CD14-positive monocyte (primary cell): ENCODE measurements at regions not wholly inside any gene's neighbourhood (a gene's known extent, or its start where the extent isn't known, plus 50 kb on each side); places are given as distances from the start of the nearest gene placed in this dataset.

Source experiments
- DNase-seq, 3 donors: peaks; one replicate each; pipeline ENCODE4 v3.0.0-alpha.2; 2011 to 2022
- H2AFZ ChIP-seq: 2 replicates; pipeline ENCODE4 v1.6.0; 2012; ENCODE audit warnings: mild to moderate bottlenecking, low read depth, low read length, inconsistent platforms; ENCODE audit not compliant: insufficient read depth, poor library complexity, severe bottlenecking
- H3K27ac ChIP-seq, 2 donors: 1 replicate in 1 of 2; 2 replicates in 1 of 2; pipeline ENCODE4 v1.5.1; 2012 to 2013; ENCODE audit warnings: low read length in 2 of 2, control low read depth in 1 of 2, inconsistent platforms in 1 of 2, low read depth in 1 of 2, mild to moderate bottlenecking in 1 of 2
- H3K27me3 ChIP-seq, 2 donors: one replicate each; pipeline versions ENCODE4 v1.6.0 to v1.6.1; 2011 to 2013; ENCODE audit warnings: low read length in 2 of 2; ENCODE audit not compliant: control insufficient read depth in 2 of 2, insufficient read depth in 2 of 2
- H3K36me3 ChIP-seq, 2 donors: replicated peaks in 1 of 2; 1 replicate in 1 of 2; 2 replicates in 1 of 2; pipeline versions ENCODE4 v1.5.1 to v1.6.1; 2012 to 2013; ENCODE audit warnings: low read length in 2 of 2, control low read depth in 1 of 2, inconsistent platforms in 1 of 2, mild to moderate bottlenecking in 1 of 2; ENCODE audit not compliant: insufficient read depth in 2 of 2, control insufficient read depth in 1 of 2
- H3K4me1 ChIP-seq, 2 donors: 1 replicate in 1 of 2; 2 replicates in 1 of 2; pipeline versions ENCODE4 v1.5.1 to v1.6.1; 2012 to 2013; ENCODE audit warnings: low read length in 2 of 2, control low read depth in 1 of 2, inconsistent platforms in 1 of 2, mild to moderate bottlenecking in 1 of 2, moderate library complexity in 1 of 2; ENCODE audit not compliant: insufficient read depth in 2 of 2, control insufficient read depth in 1 of 2
- H3K4me2 ChIP-seq: replicated peaks from 2 replicates; pipeline ENCODE3; 2012; ENCODE audit warnings: low read length, moderate library complexity, mild to moderate bottlenecking; ENCODE audit not compliant: poor library complexity, severe bottlenecking; ENCODE audit errors: extremely low read depth
- H3K4me3 ChIP-seq, 3 experiments: fragments of 200-600 bp in 1 of 3; sonication (generic) in 1 of 3; replicated peaks in 1 of 3; 1 replicate in 2 of 3; 2 replicates in 1 of 3; pipeline ENCODE4 v1.5.1; 2011 to 2013; ENCODE audit warnings: low read length in 3 of 3, mild to moderate bottlenecking in 3 of 3, control low read depth in 2 of 3, low read depth in 2 of 3, inconsistent platforms in 1 of 3, moderate library complexity in 1 of 3
- H3K79me2 ChIP-seq: 2 replicates; pipeline ENCODE4 v1.6.0; 2012; ENCODE audit warnings: mild to moderate bottlenecking, control low read depth, inconsistent platforms, low read length, moderate library complexity; ENCODE audit not compliant: insufficient read depth
- H3K9ac ChIP-seq: 2 replicates; pipeline ENCODE4 v1.6.0; 2017; ENCODE audit warnings: low read length, mild to moderate bottlenecking; ENCODE audit not compliant: insufficient read depth, poor library complexity, severe bottlenecking
- H3K9me3 ChIP-seq, 2 donors: replicated peaks in 1 of 2; 1 replicate in 1 of 2; 2 replicates in 1 of 2; pipeline versions ENCODE4 v1.5.1 to v1.6.1; 2012 to 2013; ENCODE audit warnings: low read length in 2 of 2, control low read depth in 1 of 2; ENCODE audit not compliant: control insufficient read depth in 1 of 2, insufficient read depth in 1 of 2
- H4K20me1 ChIP-seq: 2 replicates; pipeline ENCODE4 v1.6.0; 2012; ENCODE audit warnings: mild to moderate bottlenecking, low read length, control low read depth, moderate library complexity; ENCODE audit not compliant: insufficient read depth
- H3K27ac Mint-ChIP-seq, 7 donors: one replicate each; pipeline ENCODE4 v1.8.0; 2020; ENCODE audit warnings: mild to moderate bottlenecking in 7 of 7, mixed read lengths in 7 of 7, moderate library complexity in 6 of 7, inconsistent platforms in 2 of 7
- H3K27me3 Mint-ChIP-seq, 3 donors: one replicate each; pipeline ENCODE4 v1.8.0; 2021 to 2022; ENCODE audit warnings: low read depth in 3 of 3, mild to moderate bottlenecking in 3 of 3, mixed read lengths in 3 of 3, moderate library complexity in 3 of 3, inconsistent platforms in 1 of 3
- H3K36me3 Mint-ChIP-seq, 2 donors: one replicate each; pipeline ENCODE4 v1.8.0; 2020; ENCODE audit warnings: mixed read lengths in 2 of 2, inconsistent platforms in 1 of 2, mild to moderate bottlenecking in 1 of 2
- H3K4me1 Mint-ChIP-seq: one replicate; pipeline ENCODE4 v1.8.0; 2020; ENCODE audit warnings: mild to moderate bottlenecking, mixed read lengths
- H3K4me3 Mint-ChIP-seq, 2 donors: one replicate each; pipeline ENCODE4 v1.8.0; 2020; ENCODE audit warnings: mild to moderate bottlenecking in 2 of 2, mixed read lengths in 2 of 2, moderate library complexity in 1 of 2
- H3K9me3 Mint-ChIP-seq, 7 donors: one replicate each; pipeline ENCODE4 v1.8.0; 2020 to 2022; ENCODE audit warnings: mixed read lengths in 7 of 7, mild to moderate bottlenecking in 6 of 7, moderate library complexity in 6 of 7, inconsistent platforms in 2 of 7
- CTCF ChIP-seq: fragments of 200-600 bp; IDR thresholded peaks from one replicate; pipeline ENCODE4 v1.8.0; 2022; ENCODE audit warnings: antibody characterized with exemption, mild to moderate bottlenecking
- WGBS: methylation state at CpG from one replicate; pipeline ENCODE4 v1.1.5; 2013; ENCODE audit warnings: missing lambda C conversion rate; ENCODE audit not compliant: insufficient coverage; 5-methylcytosine and 5-hydroxymethylcytosine counted together
- intact Hi-C, 2 donors: fragments of 100-400 bp; cut with micrococcal nuclease; formaldehyde crosslinking; loops; one replicate each; pipeline versions ENCODE4 v1.15.0 to v1.15.1; 2023

- Histone ChIP-seq H3K9me3 (no peaks in the 10 kb centered on the region), H3K79me2 (no peaks in the 10 kb centered on the region), H3K27ac (no peak overlapping the region), H3K4me1 (peaks cover 26 to 40% of the 10 kb centered on the region in 2 donors), H3K36me3 (no peaks in the 10 kb centered on the region), H4K20me1 (no peaks in the 10 kb centered on the region), H3K4me3 (no peak overlapping the region), H2AFZ (no peak overlapping the region), H3K27me3 (no peaks in the 10 kb centered on the region), H3K4me2 (no peak overlapping the region), H3K9ac (no peak overlapping the region)
- Mint-ChIP-seq H3K27ac (peak overlapping the region in 1 of 7 donors; percentile 4), H3K4me1 (peaks cover 42% of the 10 kb centered on the region), H3K4me3 (no peak overlapping the region), H3K36me3 (peaks cover 0 to 2% of the 10 kb centered on the region in 2 donors), H3K9me3 (peaks cover 0 to 2% (median 0%) of the 10 kb centered on the region in 7 donors), H3K27me3 (peaks cover 0 to 7% (median 5%) of the 10 kb centered on the region in 3 donors)
- no peak for TF ChIP-seq CTCF
- no peak for DNase-seq
- intact Hi-C loops, result no loop called here
- no CpG with 5 or more reads among the region's 3 CpGs for WGBS
These were observed 143.9 kb upstream of the JUN start for GRCh38 chr1:58927722-58928085.

- peaks cover 0 to 7% (median 3%) of the 10 kb centered on the region in 3 donors for H3K27me3 Mint-ChIP-seq
- TF ChIP-seq CTCF, result no peak
These were observed 144.7 kb upstream of the JUN start for GRCh38 chr1:58928514-58928913.

More at GRCh38 chr1:58928514-58928913, 144.7 kb upstream of the JUN start:
- Histone ChIP-seq H3K79me2 (no peaks in the 10 kb centered on the region), H3K27ac (no peak overlapping the region), H3K27me3 (no peaks in the 10 kb centered on the region), H3K36me3 (no peaks in the 10 kb centered on the region), H3K4me3 (no peak overlapping the region), H3K4me1 (peaks cover 33 to 46% of the 10 kb centered on the region in 2 donors), H2AFZ (no peak overlapping the region), H4K20me1 (no peaks in the 10 kb centered on the region), H3K9ac (no peak overlapping the region), H3K9me3 (no peaks in the 10 kb centered on the region), H3K4me2 (no peak overlapping the region)
- Mint-ChIP-seq H3K36me3 (peaks cover 0 to 2% of the 10 kb centered on the region in 2 donors), H3K4me1 (peaks cover 47% of the 10 kb centered on the region), H3K27ac (peak overlapping the region in 1 of 7 donors; percentile 79), H3K4me3 (no peak overlapping the region), H3K9me3 (peaks cover 0 to 2% (median 0%) of the 10 kb centered on the region in 7 donors)
- intact Hi-C loops, result no loop called here
- DNase-seq, result no peak
- WGBS, result 95% methylated on average over 6 of the region's 6 CpGs
